ENCODE measurements at regions not wholly inside any gene's neighbourhood (a gene's known extent, or its start where the extent isn't known, plus 50 kb on each side); places are given as distances from the start of the nearest gene placed in this dataset.

- Histone ChIP-seq H2AFZ (replicated peaks) (no peak overlapping the region), H3K79me2 (ENCODE audit: low read depth) (no peaks in the 10 kb centered on the region), H3K9ac (no peak overlapping the region), H3K36me3 (no peaks in the 10 kb centered on the region), H3K9me3 (ENCODE audit: low read depth) (no peaks in the 10 kb centered on the region), H3K4me1 (no peaks in the 10 kb centered on the region), H3K4me2 (no peak overlapping the region), H3F3A (ENCODE audit: low read depth) (no peaks in the 10 kb centered on the region), H3K4me3 (no peak overlapping the region), H3K27ac (no peak overlapping the region), H4K20me1 (ENCODE audit: low read depth) (no peaks in the 10 kb centered on the region), H3K27me3 (peaks cover 10% of the 10 kb centered on the region)
- TF ChIP-seq EZH2phosphoT487 (IDR thresholded peaks at IDR 0.05) (no peak), EZH2 (IDR thresholded peaks at IDR 0.05) (no peak), CTCF (IDR thresholded peaks at IDR 0.05) (no peak)
- no peak overlapping the region for H3K4me3 Mint-ChIP-seq
- peaks cover 5% of the 10 kb centered on the region for H3K27me3 Mint-ChIP-seq (ENCODE audit: insufficient read depth, low read depth)
- peaks cover 5% of the 10 kb centered on the region for H3K9me3 Mint-ChIP-seq
- H3K4me1 Mint-ChIP-seq, result no peaks in the 10 kb centered on the region
- H3K27ac Mint-ChIP-seq, result no peak overlapping the region
- DNase-seq (ENCODE audit: low spot score), result no peak
- H3K36me3 Mint-ChIP-seq, result peaks cover 1% of the 10 kb centered on the region
Observed at GRCh38 chr3:134704133-134704532, 53.3 kb upstream of the KY start.

GRCh38 chr3:134704556-134704955, 53.7 kb upstream of the KY start:
- Histone ChIP-seq H3K36me3 (no peaks in the 10 kb centered on the region), H3K4me3 (no peak overlapping the region), H3K9ac (no peak overlapping the region), H3F3A (ENCODE audit: low read depth) (no peaks in the 10 kb centered on the region), H3K27me3 (peaks cover 10% of the 10 kb centered on the region), H4K20me1 (ENCODE audit: low read depth) (no peaks in the 10 kb centered on the region), H3K79me2 (ENCODE audit: low read depth) (no peaks in the 10 kb centered on the region), H3K4me2 (no peak overlapping the region), H3K9me3 (ENCODE audit: low read depth) (no peaks in the 10 kb centered on the region), H3K27ac (no peak overlapping the region), H3K4me1 (no peaks in the 10 kb centered on the region), H2AFZ (replicated peaks) (no peak overlapping the region)
- H3K27ac Mint-ChIP-seq, result no peak overlapping the region
- no peak for TF ChIP-seq EZH2 (IDR thresholded peaks at IDR 0.05)
- TF ChIP-seq CTCF (IDR thresholded peaks at IDR 0.05), result no peak
- TF ChIP-seq EZH2phosphoT487 (IDR thresholded peaks at IDR 0.05), result no peak
- H3K4me3 Mint-ChIP-seq, result no peak overlapping the region
- no peak for DNase-seq (ENCODE audit: low spot score)
- H3K27me3 Mint-ChIP-seq (ENCODE audit: insufficient read depth, low read depth), result peaks cover 5% of the 10 kb centered on the region
- peaks cover 1% of the 10 kb centered on the region for H3K36me3 Mint-ChIP-seq
- H3K4me1 Mint-ChIP-seq, result peaks cover under 1% of the 10 kb centered on the region
- peaks cover 5% of the 10 kb centered on the region for H3K9me3 Mint-ChIP-seq

- no peaks in the 10 kb centered on the region for H3K79me2 ChIP-seq (ENCODE audit: low read depth)
- H3K9ac ChIP-seq, result no peak overlapping the region
- Mint-ChIP-seq H3K36me3 (no peaks in the 10 kb centered on the region), H3K27ac (no peak overlapping the region), H3K9me3 (peaks cover 4% of the 10 kb centered on the region), H3K27me3 (ENCODE audit: insufficient read depth, low read depth) (peaks cover 7% of the 10 kb centered on the region), H3K4me3 (no peak overlapping the region), H3K4me1 (peaks cover 22% of the 10 kb centered on the region)
- H2AFZ ChIP-seq (replicated peaks), result no peak overlapping the region
- no peaks in the 10 kb centered on the region for H3K9me3 ChIP-seq (ENCODE audit: low read depth)
- no peak for DNase-seq (ENCODE audit: low spot score)
- no peaks in the 10 kb centered on the region for H4K20me1 ChIP-seq (ENCODE audit: low read depth)
- H3K27ac ChIP-seq, result no peak overlapping the region
- H3K36me3 ChIP-seq, result no peaks in the 10 kb centered on the region
- H3K4me1 ChIP-seq, result no peaks in the 10 kb centered on the region
- no peaks in the 10 kb centered on the region for H3K27me3 ChIP-seq
- no peaks in the 10 kb centered on the region for H3F3A ChIP-seq (ENCODE audit: low read depth)
- no peak overlapping the region for H3K4me3 ChIP-seq
- H3K4me2 ChIP-seq, result no peak overlapping the region
- TF ChIP-seq EZH2 (IDR thresholded peaks at IDR 0.05) (no peak), EZH2phosphoT487 (IDR thresholded peaks at IDR 0.05) (no peak), CTCF (IDR thresholded peaks at IDR 0.05) (no peak)
Observed at GRCh38 chr3:134707908-134708597, 57.2 kb upstream of the KY start.

All from neural progenitor cell (in vitro differentiated cells).